Left forelimb (tissue), 1 donor: ENCODE measurements at regions not wholly inside any gene's neighbourhood (a gene's known extent, or its start where the extent isn't known, plus 50 kb on each side); places are given as distances from the start of the nearest gene placed in this dataset.
"Not testable (repeated sequence)": the region's sequence is repeated elsewhere in the genome, so short reads cannot be mapped to it uniquely, and the experiment has no call there.

Experiments
- DNase-seq: peaks from one replicate; pipeline ENCODE4 v3.0.0-alpha.2; 2018; ENCODE audit warnings: low spot score

- no peak for DNase-seq
Observed at GRCh38 chr6:14875481-14876063, 370.3 kb upstream of the JARID2 start.

GRCh38 chr6:14876778-14877613 lies 368.9 kb upstream of the JARID2 start:
- no peak for DNase-seq

GRCh38 chr6:14877758-14878157 lies 368.1 kb upstream of the JARID2 start:
- DNase-seq: no peak

GRCh38 chr6:14880052-14880451 lies 365.8 kb upstream of the JARID2 start:
- no peak for DNase-seq

GRCh38 chr6:14880677-14881076 lies 365.2 kb upstream of the JARID2 start:
- DNase-seq: no peak

GRCh38 chr6:14881398-14881797 lies 364.5 kb upstream of the JARID2 start:
- DNase-seq: no peak

- no peak for DNase-seq
Observed at GRCh38 chr6:14882394-14883026, 363.4 kb upstream of the JARID2 start.

- no peak for DNase-seq
Observed at GRCh38 chr6:14883921-14884320, 361.9 kb upstream of the JARID2 start.

- no peak for DNase-seq
Observed at GRCh38 chr6:14885498-14885897, 360.4 kb upstream of the JARID2 start.

GRCh38 chr6:14887181-14887580 lies 358.7 kb upstream of the JARID2 start:
- no peak for DNase-seq

- no peak for DNase-seq
Observed at GRCh38 chr6:14887986-14888574, 357.8 kb upstream of the JARID2 start.

- no peak for DNase-seq
Observed at GRCh38 chr6:14888575-14889000, 357.3 kb upstream of the JARID2 start.

GRCh38 chr6:14889188-14889587 lies 356.7 kb upstream of the JARID2 start:
- no peak for DNase-seq

- DNase-seq: no peak
Observed at GRCh38 chr6:14889611-14890593, 356.0 kb upstream of the JARID2 start.

- not testable (repeated sequence) for DNase-seq
Observed at GRCh38 chr6:14891820-14892375, 354.0 kb upstream of the JARID2 start.

- DNase-seq: no peak
Observed at GRCh38 chr6:14894105-14894504, 351.8 kb upstream of the JARID2 start.

- no peak for DNase-seq
Observed at GRCh38 chr6:14896475-14896874, 349.4 kb upstream of the JARID2 start.

GRCh38 chr6:14897831-14898230 lies 348.0 kb upstream of the JARID2 start:
- no peak for DNase-seq

GRCh38 chr6:14899441-14899840 lies 346.4 kb upstream of the JARID2 start:
- not testable (repeated sequence) for DNase-seq

GRCh38 chr6:14900919-14901318 lies 344.9 kb upstream of the JARID2 start:
- DNase-seq: no peak
